HepG2 (cell line): ENCODE measurements at regions not wholly inside any gene's neighbourhood (a gene's known extent, or its start where the extent isn't known, plus 50 kb on each side); places are given as distances from the start of the nearest gene placed in this dataset.

Experiments used
- ATAC-seq: fragments of 200-7000 bp; cut with Tn5 transposase; 3 replicates; pipeline ENCODE4 v1.9.1; 2020; ENCODE audit warnings: mild to moderate bottlenecking, moderate library complexity
- BruUV-seq: library from RNA; stranded (reverse); fragments of 400-500 nt; replicated peaks from 2 replicates; lab custom pipeline; 2021; lab: Mats Ljungman, UMichigan
- CTCF ChIA-PET: fragments of 300-600 bp; formaldehyde crosslinking; extraction: SDS; loops from one replicate; lab custom pipeline; 2021; ENCODE audit warnings: low total read pairs, inconsistent platforms, low intra/inter-chr PET ratio; lab: Yijun Ruan, JAX
- POLR2A ChIA-PET: fragments of 350-600 bp; sonication (Branson Sonifier 250); formaldehyde crosslinking; loops from one replicate; lab custom pipeline; 2020; ENCODE audit warnings: antibody characterized with exemption, inconsistent platforms; lab: Yijun Ruan, JAX
- DNase-seq: peaks from one replicate; pipeline ENCODE4 v3.0.0-alpha.2; 2015; ENCODE audit warnings: low spot score
- FAIRE-seq: peaks from 3 replicates; lab custom pipeline; 2011; peaks lifted over from hg19 to GRCh38; lab: Jason Lieb, UNC
- H2AFZ ChIP-seq: one replicate; pipeline ENCODE4 v1.6.1; 2011; ENCODE audit warnings: low read length, inconsistent platforms
- H3K27ac ChIP-seq: fragments of 300-600 bp; 3 replicates; pipeline ENCODE4 v1.8.0; 2011; ENCODE audit warnings: mixed run types, mild to moderate bottlenecking, mixed read lengths, low read length, inconsistent platforms; ENCODE audit not compliant: insufficient read depth; ENCODE audit errors: extremely low read length
- H3K27me3 ChIP-seq, 2 experiments: fragments of 200-600 bp in 1 of 2; 2 replicates in 1 of 2; 3 replicates in 1 of 2; pipeline versions ENCODE4 v1.6.0 to v1.8.0; 2011; ENCODE audit warnings: low read length in 2 of 2, mild to moderate bottlenecking in 2 of 2, moderate library complexity in 2 of 2, inconsistent platforms in 1 of 2; ENCODE audit not compliant: insufficient read depth in 2 of 2, control insufficient read depth in 1 of 2
- H3K36me3 ChIP-seq, 2 experiments: fragments of 200-600 bp in 1 of 2; replicated peaks in 1 of 2; 2 replicates in 1 of 2; 3 replicates in 1 of 2; pipeline versions ENCODE4 v1.5.1 to v1.8.0; 2011; ENCODE audit warnings: low read length in 2 of 2, inconsistent platforms in 1 of 2; ENCODE audit not compliant: insufficient read depth in 2 of 2, control insufficient read depth in 1 of 2
- H3K4me1 ChIP-seq: 2 replicates; pipeline ENCODE4 v1.5.1; 2012; ENCODE audit warnings: low read length, inconsistent platforms; ENCODE audit not compliant: insufficient read depth
- H3K4me2 ChIP-seq: 2 replicates; pipeline ENCODE4 v1.6.0; 2011; ENCODE audit warnings: low read depth, low read length, inconsistent platforms
- H3K4me3 ChIP-seq, 3 experiments: fragments of 200-600 bp in 1 of 3; sonication (generic), shearing (Covaris generic) in 1 of 3; replicated peaks in 1 of 3; 2 replicates each; pipeline ENCODE4 v1.5.1; 2011 to 2016; ENCODE audit warnings: low read length in 3 of 3, inconsistent platforms in 2 of 3, low read depth in 2 of 3, mild to moderate bottlenecking in 2 of 3, control low read depth in 1 of 3, mixed read lengths in 1 of 3; ENCODE audit not compliant: insufficient read depth in 1 of 3
- H3K79me2 ChIP-seq: one replicate; pipeline ENCODE4 v1.6.1; 2011; ENCODE audit warnings: low read length, inconsistent platforms; ENCODE audit not compliant: insufficient read depth
- H3K9ac ChIP-seq: 2 replicates; pipeline ENCODE4 v1.6.0; 2011; ENCODE audit warnings: mild to moderate bottlenecking, low read depth, low read length, inconsistent platforms; ENCODE audit not compliant: insufficient read depth
- H3K9me3 ChIP-seq: 2 replicates; pipeline ENCODE4 v1.5.1; 2012; ENCODE audit warnings: mild to moderate bottlenecking, low read length
- H4K20me1 ChIP-seq: 2 replicates; pipeline ENCODE4 v1.6.0; 2011; ENCODE audit warnings: inconsistent platforms, mild to moderate bottlenecking, low read length, moderate library complexity; ENCODE audit not compliant: insufficient read depth
- FIP1L1 ChIP-seq: fragments of 200-400 bp; formaldehyde crosslinking; IDR thresholded peaks from 2 replicates; pipeline ENCODE4 v1.6.1; 2018; ENCODE audit warnings: low read depth, mild to moderate bottlenecking, low read length, moderate library complexity, borderline replicate concordance; ENCODE audit not compliant: insufficient read depth
- FOSL1 ChIP-seq: sonication (generic); formaldehyde crosslinking; IDR thresholded peaks from 2 replicates; pipeline ENCODE4 v1.9.0; 2021; ENCODE audit warnings: missing genetic modification reagents, borderline replicate concordance
- FOSL2 ChIP-seq: sonication (generic); formaldehyde crosslinking; IDR thresholded peaks from 2 replicates; pipeline ENCODE4 v1.4.0; 2020; ENCODE audit warnings: missing genetic modification reagents
- HCFC1 ChIP-seq: fragments of 150-350 bp; IDR thresholded peaks from 2 replicates; pipeline ENCODE4 v1.6.1; 2014; ENCODE audit warnings: low read depth, low read length
- HNF1B ChIP-seq: sonication (generic); formaldehyde crosslinking; IDR thresholded peaks from 2 replicates; pipeline ENCODE4 v1.5.1; 2020; ENCODE audit warnings: mild to moderate bottlenecking, moderate library complexity, missing genetic modification reagents
- KDM5A ChIP-seq: fragments of 200-600 bp; sonication (generic); IDR thresholded peaks from 2 replicates; pipeline ENCODE4 v1.7.0; 2018; ENCODE audit warnings: antibody characterized with exemption, mild to moderate bottlenecking, low read length, borderline replicate concordance
- KLF11 ChIP-seq: IDR thresholded peaks from 2 replicates; pipeline ENCODE4 v1.6.1; 2016; ENCODE audit warnings: missing compliant biosample characterization
- NCOR1 ChIP-seq: fragments of 200-600 bp; sonication (generic); IDR thresholded peaks from 2 replicates; pipeline ENCODE4 v1.7.0; 2017; ENCODE audit warnings: antibody characterized with exemption, low read length, borderline replicate concordance
- NFATC3 ChIP-seq: sonication (generic); formaldehyde crosslinking; IDR thresholded peaks from 2 replicates; pipeline ENCODE4 v1.5.1; 2020; ENCODE audit warnings: mild to moderate bottlenecking, missing genetic modification reagents
- NR2F6 ChIP-seq, 2 experiments: IDR thresholded peaks; 2 replicates each; pipeline ENCODE4 v1.6.1; 2016; ENCODE audit warnings: antibody characterized with exemption in 1 of 2, mild to moderate bottlenecking in 1 of 2
- TCF7 ChIP-seq: sonication (generic); IDR thresholded peaks from 2 replicates; pipeline ENCODE4 v1.6.1; 2016; ENCODE audit warnings: antibody characterized with exemption, low read depth
- TFDP2 ChIP-seq: sonication (generic); formaldehyde crosslinking; IDR thresholded peaks from 2 replicates; pipeline ENCODE4 v1.4.0; 2020; ENCODE audit warnings: missing genetic modification reagents
- ZFP82 ChIP-seq: sonication (generic); formaldehyde crosslinking; IDR thresholded peaks from 2 replicates; pipeline ENCODE4 v1.5.1; 2020; ENCODE audit warnings: mild to moderate bottlenecking, missing genetic modification reagents, borderline replicate concordance
- ZNF580 ChIP-seq: IDR thresholded peaks from 2 replicates; pipeline ENCODE4 v1.6.1; 2016; ENCODE audit warnings: low read depth, borderline replicate concordance
- ZNF609 ChIP-seq: sonication (generic); formaldehyde crosslinking; IDR thresholded peaks from 2 replicates; pipeline ENCODE4 v1.4.0; 2020; ENCODE audit warnings: mild to moderate bottlenecking, missing genetic modification reagents, borderline replicate concordance
- ZNF639 ChIP-seq: conservative IDR thresholded peaks from 2 replicates; pipeline ENCODE4 v1.6.1; 2018; ENCODE audit warnings: missing genetic modification reagents
- WGBS: methylation state at CpG from one replicate; pipeline ENCODE4 v1.1.6; 2017; ENCODE audit warnings: low lambda C conversion rate; 5-methylcytosine and 5-hydroxymethylcytosine counted together
- in situ Hi-C: cut with HindIII; loops from 2 replicates; pipeline ENCODE4 v1.10.0; 2017; ENCODE audit warnings: low pct_unique_long_range_greater_than_20kb; ENCODE audit not compliant: extremely low pct_ligation_motif_present
- intact Hi-C: fragments of 100-400 bp; cut with micrococcal nuclease; formaldehyde crosslinking; loops from one replicate; pipeline ENCODE4 v1.10.0; 2022; ENCODE audit not compliant: unreplicated experiment

GRCh38 chr7:24108906-24109376 lies 175.0 kb upstream of the NPY start:
- no peak overlapping the region for H3K9ac ChIP-seq
- in situ Hi-C loops (no loop called here), intact Hi-C loops (loop anchor here (10.0 kb wide), 1 partner anchor 244 kb away; no protein-coding TSS in a partner anchor)
- no peak overlapping the region for H3K27ac ChIP-seq
- H3K4me1 ChIP-seq: peaks cover 22% of the 10 kb centered on the region
- no TSS peak for BruUV-seq
- H2AFZ ChIP-seq: no peak overlapping the region
- peak; percentile 83 for DNase-seq
- H3K27me3 ChIP-seq: no peaks in the 10 kb centered on the region
- no peaks in the 10 kb centered on the region for H3K79me2 ChIP-seq
- ATAC-seq: peak; percentile 99
- H3K4me2 ChIP-seq: peak overlapping the region; percentile 63
- H3K36me3 ChIP-seq: no peaks in the 10 kb centered on the region
- ChIA-PET CTCF (no interaction called here), POLR2A (no interaction called here)
- 6% methylated on average over 1 of the region's 1 CpG for WGBS
- peak; percentile 73 for FAIRE-seq
- H3K9me3 ChIP-seq: no peaks in the 10 kb centered on the region
- no peaks in the 10 kb centered on the region for H4K20me1 ChIP-seq
- no peak overlapping the region for H3K4me3 ChIP-seq
- TF ChIP-seq ZNF609 (CRISPR knock-in tag): no peak
- no peak for TF ChIP-seq ZNF639
- TF ChIP-seq TCF7: no peak
- peak; percentile 78; the same call in 1 of the 2 replicates for TF ChIP-seq NCOR1
- TF ChIP-seq FOSL2: no peak
- TF ChIP-seq HNF1B (CRISPR knock-in tag): no peak
- TF ChIP-seq NR2F6 (IDR thresholded peaks at IDR 0.05): peak; percentile 24; the same call in 1 of the 2 replicates
- no peak for TF ChIP-seq NR2F6 (CRISPR knock-in tag; IDR thresholded peaks at IDR 0.05)
- TF ChIP-seq TFDP2: no peak
- TF ChIP-seq FIP1L1: no peak
- no peak for TF ChIP-seq NFATC3
- no peak for TF ChIP-seq ZFP82 (CRISPR knock-in tag)
- TF ChIP-seq HCFC1: no peak
- no peak for TF ChIP-seq KDM5A
- TF ChIP-seq ZNF580: no peak
- no peak for TF ChIP-seq FOSL1 (CRISPR knock-in tag)
- TF ChIP-seq KLF11 (CRISPR knock-in tag): no peak
